ENCODE measurements at regions not wholly inside any gene's neighbourhood (a gene's known extent, or its start where the extent isn't known, plus 50 kb on each side); places are given as distances from the start of the nearest gene placed in this dataset.
"Not testable (repeated sequence)": the region's sequence is repeated elsewhere in the genome, so short reads cannot be mapped to it uniquely, and the experiment has no call there.

DNA sequence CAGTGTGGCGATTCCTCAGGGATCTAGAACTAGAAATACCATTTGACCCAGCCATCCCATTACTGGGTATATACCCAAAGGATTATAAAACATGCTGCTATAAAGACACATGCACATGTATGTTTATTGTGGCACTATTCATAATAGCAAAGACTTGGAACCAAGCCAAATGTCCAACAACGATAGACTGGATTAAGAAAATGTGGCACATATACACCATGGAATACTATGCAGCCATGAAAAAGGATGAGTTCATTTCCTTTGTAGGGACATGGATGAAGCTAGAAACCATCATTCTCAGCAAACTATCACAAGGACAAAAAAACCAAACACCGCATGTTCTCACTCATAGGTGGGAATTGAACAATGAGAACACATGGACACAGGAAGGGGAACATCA is 335.8 kb upstream of the PCDH18 start:
- ATAC-seq; SMC1A ChIA-PET (ENCODE audit: uncharacterized antibody, unreplicated experiment); FAIRE-seq; in situ Hi-C loops (cut with MboI); H3K36me3 ChIP-seq (ENCODE audit: control insufficient read depth in 2 of 2, insufficient read depth in 2 of 2, low read length in 1 of 2); H2AFZ ChIP-seq (ENCODE audit: control insufficient read depth, low read depth, low read length); H3K4me2 ChIP-seq (ENCODE audit: control insufficient read depth, insufficient read depth); BruUV-seq (replicated peaks); intact Hi-C loops (cut with micrococcal nuclease; ENCODE audit: unreplicated experiment); DNase-seq (ENCODE audit: low read depth, low spot score); RAD21 ChIA-PET (ENCODE audit: unreplicated experiment); H4K20me1 ChIP-seq (ENCODE audit: control insufficient read depth, insufficient read depth); H3K4me3 ChIP-seq; H3K27ac ChIP-seq (ENCODE audit: control insufficient read depth, insufficient read depth); H3K9ac ChIP-seq (ENCODE audit: control insufficient read depth, insufficient read depth, low read length); H3K9me3 ChIP-seq (replicated peaks; ENCODE audit: control insufficient read depth, insufficient read depth, low read length); H3K4me1 ChIP-seq (ENCODE audit: control insufficient read depth, insufficient read depth, low read length); H3K79me2 ChIP-seq (ENCODE audit: control insufficient read depth, insufficient read depth, low read length); POLR2A ChIA-PET; H3K27me3 ChIP-seq (replicated peaks in 1 of 2; ENCODE audit: control insufficient read depth in 2 of 2, insufficient read depth in 2 of 2, low read length in 1 of 2); CTCF ChIA-PET: not testable (repeated sequence)
- 61% methylated on average over 2 of the region's 3 CpGs for WGBS (ENCODE audit: insufficient coverage, insufficient replicate concordance, low lambda C conversion rate, missing lambda C conversion rate)

DNA sequence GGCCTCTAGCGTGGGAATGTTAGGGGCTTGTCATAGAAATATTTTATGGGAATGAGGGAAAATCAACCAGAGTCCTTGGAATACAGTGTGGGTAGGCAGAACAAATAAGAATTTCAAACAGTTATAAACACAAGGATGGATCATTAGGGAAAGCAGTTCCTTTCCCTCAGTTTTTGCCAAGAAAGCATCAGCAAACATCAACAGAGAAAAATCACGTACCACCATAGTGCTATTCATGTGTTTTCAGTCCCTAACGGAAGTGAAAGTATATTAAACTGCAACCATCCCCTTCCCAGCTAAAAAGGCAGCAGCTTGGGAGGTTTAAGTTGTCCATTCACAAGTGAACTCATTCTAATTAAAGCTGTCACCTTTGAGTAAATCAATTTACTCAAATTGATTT is 334.4 kb upstream of the PCDH18 start:
- no peaks in the 10 kb centered on the region for H3K36me3 ChIP-seq (ENCODE audit: control insufficient read depth in 2 of 2, insufficient read depth in 2 of 2, low read length in 1 of 2)
- in situ Hi-C loops (cut with MboI) = no loop called here
- no peaks in the 10 kb centered on the region for H3K79me2 ChIP-seq (ENCODE audit: control insufficient read depth, insufficient read depth, low read length)
- no peak overlapping the region for H3K27ac ChIP-seq (ENCODE audit: control insufficient read depth, insufficient read depth)
- ChIA-PET RAD21 (ENCODE audit: unreplicated experiment) (no interaction called here), CTCF (interaction anchor here (0.6 to 0.7 kb wide), 2 partner anchors 167 to 267 kb away, joined by 3 to 4 read pairs; no protein-coding TSS in a partner anchor), POLR2A (no interaction called here), SMC1A (ENCODE audit: uncharacterized antibody, unreplicated experiment) (interaction anchor here (2.0 kb wide), 1 partner anchor 10 kb away, joined by 5 read pairs; no protein-coding TSS in a partner anchor)
- no TSS peak for BruUV-seq (replicated peaks)
- WGBS (ENCODE audit: insufficient coverage, insufficient replicate concordance, low lambda C conversion rate, missing lambda C conversion rate) = 12% methylated on average over 3 of the region's 3 CpGs
- no peak overlapping the region for H3K9ac ChIP-seq (ENCODE audit: control insufficient read depth, insufficient read depth, low read length)
- no peaks in the 10 kb centered on the region for H3K4me1 ChIP-seq (ENCODE audit: control insufficient read depth, insufficient read depth, low read length)
- H4K20me1 ChIP-seq (ENCODE audit: control insufficient read depth, insufficient read depth) = no peaks in the 10 kb centered on the region
- H2AFZ ChIP-seq (ENCODE audit: control insufficient read depth, low read depth, low read length) = no peak overlapping the region
- H3K4me3 ChIP-seq = no peak overlapping the region
- H3K9me3 ChIP-seq (replicated peaks; ENCODE audit: control insufficient read depth, insufficient read depth, low read length) = no peaks in the 10 kb centered on the region
- FAIRE-seq (no peak), ATAC-seq (no peak), DNase-seq (ENCODE audit: low read depth, low spot score) (no peak)
- no peaks in the 10 kb centered on the region for H3K27me3 ChIP-seq (replicated peaks in 1 of 2; ENCODE audit: control insufficient read depth in 2 of 2, insufficient read depth in 2 of 2, low read length in 1 of 2)
- intact Hi-C loops (cut with micrococcal nuclease; ENCODE audit: unreplicated experiment) = no loop called here
- H3K4me2 ChIP-seq (ENCODE audit: control insufficient read depth, insufficient read depth) = no peak overlapping the region
- TF ChIP-seq, protein P1, sequence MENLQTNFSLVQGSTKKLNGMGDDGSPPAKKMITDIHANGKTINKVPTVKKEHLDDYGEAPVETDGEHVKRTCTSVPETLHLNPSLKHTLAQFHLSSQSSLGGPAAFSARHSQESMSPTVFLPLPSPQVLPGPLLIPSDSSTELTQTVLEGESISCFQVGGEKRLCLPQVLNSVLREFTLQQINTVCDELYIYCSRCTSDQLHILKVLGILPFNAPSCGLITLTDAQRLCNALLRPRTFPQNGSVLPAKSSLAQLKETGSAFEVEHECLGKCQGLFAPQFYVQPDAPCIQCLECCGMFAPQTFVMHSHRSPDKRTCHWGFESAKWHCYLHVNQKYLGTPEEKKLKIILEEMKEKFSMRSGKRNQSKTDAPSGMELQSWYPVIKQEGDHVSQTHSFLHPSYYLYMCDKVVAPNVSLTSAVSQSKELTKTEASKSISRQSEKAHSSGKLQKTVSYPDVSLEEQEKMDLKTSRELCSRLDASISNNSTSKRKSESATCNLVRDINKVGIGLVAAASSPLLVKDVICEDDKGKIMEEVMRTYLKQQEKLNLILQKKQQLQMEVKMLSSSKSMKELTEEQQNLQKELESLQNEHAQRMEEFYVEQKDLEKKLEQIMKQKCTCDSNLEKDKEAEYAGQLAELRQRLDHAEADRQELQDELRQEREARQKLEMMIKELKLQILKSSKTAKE (IDR thresholded peaks at IDR 0.05; ENCODE audit: low read depth, poor library complexity, severe bottlenecking) = no peak
- TF ChIP-seq ZNF24 (IDR thresholded peaks at IDR 0.05) = no peak
- no peak for TF ChIP-seq NR2C1 (IDR thresholded peaks at IDR 0.05)
- TF ChIP-seq, protein P2, sequence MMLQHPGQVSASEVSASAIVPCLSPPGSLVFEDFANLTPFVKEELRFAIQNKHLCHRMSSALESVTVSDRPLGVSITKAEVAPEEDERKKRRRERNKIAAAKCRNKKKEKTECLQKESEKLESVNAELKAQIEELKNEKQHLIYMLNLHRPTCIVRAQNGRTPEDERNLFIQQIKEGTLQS (IDR thresholded peaks at IDR 0.05; ENCODE audit: borderline replicate concordance, extremely low read depth, low read depth, low read length) = no peak
- TF ChIP-seq MXI1 (IDR thresholded peaks at IDR 0.05; ENCODE audit: low read depth, low read length) = no peak
- TF ChIP-seq KLF5 (IDR thresholded peaks at IDR 0.05; ENCODE audit: partially characterized antibody) = no peak
- TF ChIP-seq, protein P3, sequence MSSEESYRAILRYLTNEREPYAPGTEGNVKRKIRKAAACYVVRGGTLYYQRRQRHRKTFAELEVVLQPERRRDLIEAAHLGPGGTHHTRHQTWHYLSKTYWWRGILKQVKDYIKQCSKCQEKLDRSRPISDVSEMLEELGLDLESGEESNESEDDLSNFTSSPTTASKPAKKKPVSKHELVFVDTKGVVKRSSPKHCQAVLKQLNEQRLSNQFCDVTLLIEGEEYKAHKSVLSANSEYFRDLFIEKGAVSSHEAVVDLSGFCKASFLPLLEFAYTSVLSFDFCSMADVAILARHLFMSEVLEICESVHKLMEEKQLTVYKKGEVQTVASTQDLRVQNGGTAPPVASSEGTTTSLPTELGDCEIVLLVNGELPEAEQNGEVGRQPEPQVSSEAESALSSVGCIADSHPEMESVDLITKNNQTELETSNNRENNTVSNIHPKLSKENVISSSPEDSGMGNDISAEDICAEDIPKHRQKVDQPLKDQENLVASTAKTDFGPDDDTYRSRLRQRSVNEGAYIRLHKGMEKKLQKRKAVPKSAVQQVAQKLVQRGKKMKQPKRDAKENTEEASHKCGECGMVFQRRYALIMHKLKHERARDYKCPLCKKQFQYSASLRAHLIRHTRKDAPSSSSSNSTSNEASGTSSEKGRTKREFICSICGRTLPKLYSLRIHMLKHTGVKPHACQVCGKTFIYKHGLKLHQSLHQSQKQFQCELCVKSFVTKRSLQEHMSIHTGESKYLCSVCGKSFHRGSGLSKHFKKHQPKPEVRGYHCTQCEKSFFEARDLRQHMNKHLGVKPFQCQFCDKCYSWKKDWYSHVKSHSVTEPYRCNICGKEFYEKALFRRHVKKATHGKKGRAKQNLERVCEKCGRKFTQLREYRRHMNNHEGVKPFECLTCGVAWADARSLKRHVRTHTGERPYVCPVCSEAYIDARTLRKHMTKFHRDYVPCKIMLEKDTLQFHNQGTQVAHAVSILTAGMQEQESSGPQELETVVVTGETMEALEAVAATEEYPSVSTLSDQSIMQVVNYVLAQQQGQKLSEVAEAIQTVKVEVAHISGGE (CRISPR knock-in tag; IDR thresholded peaks at IDR 0.05) = no peak
- no peak for TF ChIP-seq IKZF2 (IDR thresholded peaks at IDR 0.05)
- TF ChIP-seq NR2F1 (conservative IDR thresholded peaks at IDR 0.05) = no peak
- TF ChIP-seq ZNF274 (IDR thresholded peaks at IDR 0.05; ENCODE audit: insufficient read depth, insufficient read length) = no peak
- no peak for TF ChIP-seq NFYB (IDR thresholded peaks at IDR 0.05; ENCODE audit: insufficient read depth, low read depth, low read length)
- no peak for TF ChIP-seq SIX5 (IDR thresholded peaks at IDR 0.05; ENCODE audit: low read depth, low read length, severe bottlenecking)
- TF ChIP-seq ZBED1 (IDR thresholded peaks at IDR 0.05; ENCODE audit: borderline replicate concordance) = no peak

Data from GM12878 (cell line).